Gastroesophageal sphincter (tissue), 4 donors: ENCODE measurements at regions not wholly inside any gene's neighbourhood (a gene's known extent, or its start where the extent isn't known, plus 50 kb on each side); places are given as distances from the start of the nearest gene placed in this dataset.

Experiments used
- ATAC-seq: fragments of 150-250 bp; one replicate; pipeline ENCODE4 v1.9.1; 2016; ENCODE audit warnings: mild to moderate bottlenecking, moderate library complexity
- H3K27ac ChIP-seq, 4 donors: fragments of 200-600 bp; sonication (generic) in 3 of 4; 1 replicate in 3 of 4; 2 replicates in 1 of 4; pipeline ENCODE4 v1.5.1; 2016 to 2019
- H3K27me3 ChIP-seq: fragments of 200-600 bp; sonication (generic); one replicate; pipeline ENCODE4 v1.5.1; 2019
- H3K36me3 ChIP-seq, 2 donors: fragments of 200-600 bp; sonication (generic); one replicate each; pipeline ENCODE4 v1.5.1; 2019; ENCODE audit warnings: control low read depth in 1 of 2
- H3K4me1 ChIP-seq, 3 donors: fragments of 200-600 bp; sonication (generic); 1 replicate in 2 of 3; 2 replicates in 1 of 3; pipeline ENCODE4 v1.5.1; 2016 to 2019; ENCODE audit warnings: control low read depth in 2 of 3
- H3K4me3 ChIP-seq, 2 donors: fragments of 200-600 bp; sonication (generic); one replicate each; pipeline ENCODE4 v1.5.1; 2019; ENCODE audit warnings: mild to moderate bottlenecking in 1 of 2, moderate library complexity in 1 of 2
- H3K9me3 ChIP-seq, 3 donors: fragments of 200-600 bp; sonication (generic); one replicate each; pipeline ENCODE4 v1.5.1; 2017 to 2019; ENCODE audit warnings: control low read depth in 2 of 3
- EP300 ChIP-seq: sonication (generic); formaldehyde crosslinking; IDR thresholded peaks from one replicate; pipeline ENCODE4 v1.6.1; 2017; ENCODE audit warnings: antibody characterized with exemption, mild to moderate bottlenecking
- POLR2A ChIP-seq, 2 donors: fragments of 450-650 bp; IDR thresholded peaks; one replicate each; pipeline ENCODE4 v1.6.1; 2017; ENCODE audit warnings: antibody characterized with exemption in 2 of 2, mild to moderate bottlenecking in 2 of 2, moderate library complexity in 1 of 2
- POLR2AphosphoS5 ChIP-seq: sonication (generic); formaldehyde crosslinking; IDR thresholded peaks from one replicate; pipeline ENCODE4 v1.6.1; 2017; ENCODE audit warnings: antibody characterized with exemption
- WGBS, 2 donors: methylation state at CpG; one replicate each; pipeline ENCODE4 v1.1.5; 2018; ENCODE audit warnings: low coverage in 1 of 2; 5-methylcytosine and 5-hydroxymethylcytosine counted together
- TF ChIP-seq, protein P1 (sequence below), 4 experiments: fragments of 200-600 bp in 2 of 4; fragments of 450-650 bp in 2 of 4; sonication (generic) in 1 of 4; IDR thresholded peaks; one replicate each; pipeline ENCODE4 v1.5.1; 2017 to 2019; ENCODE audit warnings: antibody characterized with exemption in 4 of 4, mild to moderate bottlenecking in 2 of 4, moderate library complexity in 2 of 4

DNA sequence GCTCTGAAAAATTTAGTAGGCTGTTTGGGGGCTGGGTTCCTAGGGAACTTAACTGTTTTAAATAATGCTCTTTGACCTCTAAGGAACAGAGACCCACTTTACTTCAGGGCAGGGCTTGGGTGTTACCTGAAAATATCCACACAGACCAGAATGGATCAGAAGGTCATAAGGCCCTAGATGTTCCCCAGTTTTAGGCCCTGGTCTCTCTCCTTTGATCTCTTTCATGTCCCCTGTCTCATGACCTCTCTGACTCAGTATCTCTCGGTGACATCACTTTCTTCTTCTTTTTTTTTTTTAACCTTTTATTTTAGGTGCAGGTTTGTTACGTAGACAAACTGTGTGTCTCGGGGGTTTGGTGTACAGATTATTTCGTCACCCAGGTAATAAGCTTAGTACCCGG is 272.1 kb upstream of the SGK1 start:
- Histone ChIP-seq H3K4me3 (no peak overlapping the region), H3K9me3 (no peaks in the 10 kb centered on the region), H3K27ac (no peak overlapping the region), H3K36me3 (no peaks in the 10 kb centered on the region), H3K27me3 (no peaks in the 10 kb centered on the region), H3K4me1 (no peaks in the 10 kb centered on the region)
- no peak for TF ChIP-seq POLR2AphosphoS5
- TF ChIP-seq EP300, result no peak
- TF ChIP-seq, protein P1, sequence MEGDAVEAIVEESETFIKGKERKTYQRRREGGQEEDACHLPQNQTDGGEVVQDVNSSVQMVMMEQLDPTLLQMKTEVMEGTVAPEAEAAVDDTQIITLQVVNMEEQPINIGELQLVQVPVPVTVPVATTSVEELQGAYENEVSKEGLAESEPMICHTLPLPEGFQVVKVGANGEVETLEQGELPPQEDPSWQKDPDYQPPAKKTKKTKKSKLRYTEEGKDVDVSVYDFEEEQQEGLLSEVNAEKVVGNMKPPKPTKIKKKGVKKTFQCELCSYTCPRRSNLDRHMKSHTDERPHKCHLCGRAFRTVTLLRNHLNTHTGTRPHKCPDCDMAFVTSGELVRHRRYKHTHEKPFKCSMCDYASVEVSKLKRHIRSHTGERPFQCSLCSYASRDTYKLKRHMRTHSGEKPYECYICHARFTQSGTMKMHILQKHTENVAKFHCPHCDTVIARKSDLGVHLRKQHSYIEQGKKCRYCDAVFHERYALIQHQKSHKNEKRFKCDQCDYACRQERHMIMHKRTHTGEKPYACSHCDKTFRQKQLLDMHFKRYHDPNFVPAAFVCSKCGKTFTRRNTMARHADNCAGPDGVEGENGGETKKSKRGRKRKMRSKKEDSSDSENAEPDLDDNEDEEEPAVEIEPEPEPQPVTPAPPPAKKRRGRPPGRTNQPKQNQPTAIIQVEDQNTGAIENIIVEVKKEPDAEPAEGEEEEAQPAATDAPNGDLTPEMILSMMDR (IDR thresholded peaks at IDR 0.05), result no peak
- no peak for TF ChIP-seq POLR2A (IDR thresholded peaks at IDR 0.05)
- 88 to 90% methylated on average over 2 to 4 of the region's 5 CpGs for WGBS, 2 donors
- ATAC-seq, result no peak

DNA sequence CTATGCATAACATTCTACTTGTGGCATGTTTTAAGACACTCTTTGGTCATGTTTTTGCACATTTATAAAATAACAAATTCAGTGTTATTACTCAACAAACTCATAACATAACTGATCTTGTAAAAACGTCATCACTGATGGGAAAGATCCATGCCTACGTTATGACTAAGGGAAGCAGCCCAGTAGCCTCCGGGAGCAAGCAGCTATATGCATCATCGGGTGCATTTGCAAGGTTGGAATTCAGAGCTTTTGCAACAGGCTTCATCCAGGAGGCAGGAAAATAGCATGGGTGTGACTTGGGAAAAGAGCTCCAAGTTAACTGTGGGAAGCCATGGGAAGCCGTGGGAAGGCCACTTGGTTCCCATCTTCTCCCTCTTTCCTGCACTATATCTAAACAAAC is 271.6 kb upstream of the SGK1 start:
- 68 to 69% methylated on average over 3 to 5 of the region's 5 CpGs for WGBS, 2 donors
- ATAC-seq, result no peak
- no peaks in the 10 kb centered on the region for H3K9me3 ChIP-seq
- no peak overlapping the region for H3K4me3 ChIP-seq
- no peak overlapping the region for H3K27ac ChIP-seq
- no peak for TF ChIP-seq POLR2A (IDR thresholded peaks at IDR 0.05)
- no peak for TF ChIP-seq POLR2AphosphoS5
- TF ChIP-seq, protein P1 (IDR thresholded peaks at IDR 0.05), result no peak
- TF ChIP-seq EP300, result no peak
- H3K4me1 ChIP-seq, result no peaks in the 10 kb centered on the region
- H3K36me3 ChIP-seq, result no peaks in the 10 kb centered on the region
- H3K27me3 ChIP-seq, result no peaks in the 10 kb centered on the region

DNA sequence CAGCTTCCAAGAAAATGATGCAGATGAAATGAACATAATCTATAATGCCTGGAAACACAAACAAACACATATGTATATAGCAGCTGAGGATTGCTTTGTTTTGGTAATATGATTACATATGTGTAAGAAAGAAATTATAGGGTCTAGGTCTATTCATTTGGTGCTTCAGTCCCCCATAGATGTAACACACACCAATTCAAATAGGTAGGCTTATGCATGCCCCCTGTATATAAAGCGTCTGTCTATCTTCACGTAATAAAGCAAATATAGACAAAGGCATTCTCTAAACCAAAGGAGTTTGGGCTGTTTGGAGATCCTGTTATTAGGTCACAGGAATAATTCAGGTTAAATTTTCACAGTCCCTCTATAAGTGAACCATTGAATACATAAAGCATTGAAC is 270.4 kb upstream of the SGK1 start:
- no peaks in the 10 kb centered on the region for H3K9me3 ChIP-seq
- TF ChIP-seq POLR2A (IDR thresholded peaks at IDR 0.05), result no peak

DNA sequence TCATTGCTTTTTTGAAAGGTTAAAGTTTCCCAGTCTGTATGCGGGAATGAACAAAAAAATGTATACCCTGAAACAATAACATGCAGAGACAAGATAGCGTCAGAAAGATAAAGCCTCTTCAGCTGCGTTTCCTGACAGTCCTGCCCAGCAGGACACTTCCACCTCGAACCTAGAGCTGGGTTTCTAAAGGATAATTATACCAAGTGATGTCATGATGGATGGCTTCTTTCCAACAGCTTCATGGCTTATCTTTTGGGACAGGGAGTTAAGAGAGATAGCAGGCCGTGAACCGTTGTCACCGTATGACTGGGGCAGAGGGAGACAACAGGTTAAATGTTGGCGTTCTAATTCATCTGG is 267.6 kb upstream of the SGK1 start:
- no peak for ATAC-seq
- no peaks in the 10 kb centered on the region for H3K36me3 ChIP-seq
- WGBS, 2 donors, result 65 to 73% methylated on average over 4 to 8 of the region's 8 CpGs
- H3K4me1 ChIP-seq, result no peaks in the 10 kb centered on the region
- no peaks in the 10 kb centered on the region for H3K9me3 ChIP-seq
- H3K27ac ChIP-seq, result no peak overlapping the region
- TF ChIP-seq, protein P1 (IDR thresholded peaks at IDR 0.05), result no peak
- TF ChIP-seq POLR2AphosphoS5 (no peak), EP300 (no peak), POLR2A (IDR thresholded peaks at IDR 0.05) (no peak)
- H3K4me3 ChIP-seq, result no peak overlapping the region
- H3K27me3 ChIP-seq, result no peaks in the 10 kb centered on the region

More for the DNA sequence above, 270.4 kb upstream of the SGK1 start:
- no peak overlapping the region for H3K4me3 ChIP-seq
- no peak overlapping the region for H3K27ac ChIP-seq
- no peak for ATAC-seq
- no peaks in the 10 kb centered on the region for H3K4me1 ChIP-seq
- H3K36me3 ChIP-seq, result no peaks in the 10 kb centered on the region
- H3K27me3 ChIP-seq, result no peaks in the 10 kb centered on the region
- WGBS, 2 donors, result 88 to 100% methylated on average over 2 of the region's 2 CpGs

DNA sequence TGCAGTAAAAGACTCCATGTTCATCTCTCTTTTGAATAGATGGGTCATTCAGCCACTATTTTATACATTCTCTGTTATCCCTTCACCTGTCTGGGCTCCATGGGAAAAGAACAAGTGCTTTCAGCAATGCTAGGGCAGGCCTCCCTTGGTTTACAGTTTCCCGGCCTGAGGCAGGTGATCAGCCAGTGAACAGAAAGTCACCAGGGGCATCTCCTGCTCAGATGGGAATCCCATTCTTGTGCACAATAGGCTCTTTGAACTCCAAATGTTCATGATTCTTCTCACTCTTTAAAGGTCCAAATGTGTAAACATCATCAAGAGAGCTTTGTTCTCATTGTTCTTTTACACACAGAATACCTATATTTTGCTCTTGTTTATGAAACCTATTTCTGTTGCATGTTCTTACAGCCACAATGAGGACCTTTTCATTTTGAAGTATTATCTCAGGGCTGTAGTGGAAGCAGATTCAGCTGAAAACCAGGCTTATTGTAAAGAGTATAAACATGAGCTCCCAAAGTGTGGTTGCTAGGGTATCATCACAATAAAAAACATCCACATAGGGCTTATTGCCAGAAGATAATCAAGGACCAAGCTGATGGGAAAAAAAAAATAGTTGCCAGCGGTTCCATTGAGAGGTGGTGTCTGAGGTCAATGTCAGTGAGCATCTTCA is 267.1 kb upstream of the SGK1 start:
- no peak for ATAC-seq
- no peaks in the 10 kb centered on the region for H3K27me3 ChIP-seq
- 11 to 50% methylated on average over 1 to 2 of the region's 2 CpGs for WGBS, 2 donors

More for the DNA sequence above, 267.1 kb upstream of the SGK1 start:
- TF ChIP-seq, protein P1 (IDR thresholded peaks at IDR 0.05), result no peak
- no peak for TF ChIP-seq POLR2AphosphoS5
- no peak for TF ChIP-seq EP300
- TF ChIP-seq POLR2A (IDR thresholded peaks at IDR 0.05), result no peak
- Histone ChIP-seq H3K36me3 (no peaks in the 10 kb centered on the region), H3K27ac (no peak overlapping the region), H3K4me3 (no peak overlapping the region), H3K9me3 (no peaks in the 10 kb centered on the region), H3K4me1 (no peaks in the 10 kb centered on the region)
